GM04504 (cell line): ENCODE measurements at regions not wholly inside any gene's neighbourhood (a gene's known extent, or its start where the extent isn't known, plus 50 kb on each side); places are given as distances from the start of the nearest gene placed in this dataset.
"Not testable (repeated sequence)": the region's sequence is repeated elsewhere in the genome, so short reads cannot be mapped to it uniquely, and the experiment has no call there.

Experiments used
- DNase-seq: peaks from one replicate; pipeline ENCODE4 v3.0.0-alpha.2; 2012; ENCODE audit warnings: low read depth

GRCh38 chr13:87094646-87095045, 576.5 kb upstream of the SLITRK5 start:
- no peak for DNase-seq

GRCh38 chr13:87100431-87100830, 570.7 kb upstream of the SLITRK5 start:
- no peak for DNase-seq

GRCh38 chr13:87107651-87108050, 563.5 kb upstream of the SLITRK5 start:
- no peak for DNase-seq

- DNase-seq: no peak
These were observed 550.7 kb upstream of the SLITRK5 start for GRCh38 chr13:87120476-87120875.

GRCh38 chr13:87122551-87122950, 548.6 kb upstream of the SLITRK5 start:
- no peak for DNase-seq

- peak; percentile 36 for DNase-seq
These were observed 547.0 kb upstream of the SLITRK5 start for GRCh38 chr13:87123987-87124784.

GRCh38 chr13:87124785-87125074, 546.4 kb upstream of the SLITRK5 start:
- DNase-seq: no peak

- DNase-seq: no peak
These were observed 543.1 kb upstream of the SLITRK5 start for GRCh38 chr13:87128036-87128435.

- DNase-seq: no peak
These were observed 542.7 kb upstream of the SLITRK5 start for GRCh38 chr13:87128491-87128890.

GRCh38 chr13:87129602-87130300, 541.4 kb upstream of the SLITRK5 start:
- no peak for DNase-seq

- no peak for DNase-seq
These were observed 540.7 kb upstream of the SLITRK5 start for GRCh38 chr13:87130423-87130822.

GRCh38 chr13:87131611-87132010, 539.6 kb upstream of the SLITRK5 start:
- DNase-seq: no peak

GRCh38 chr13:87138866-87139265, 532.3 kb upstream of the SLITRK5 start:
- DNase-seq: no peak

GRCh38 chr13:87147076-87147475, 524.1 kb upstream of the SLITRK5 start:
- DNase-seq: no peak

- no peak for DNase-seq
These were observed 517.8 kb upstream of the SLITRK5 start for GRCh38 chr13:87153371-87153770.

- DNase-seq: no peak
These were observed 504.8 kb upstream of the SLITRK5 start for GRCh38 chr13:87166348-87166747.

GRCh38 chr13:87168390-87168789, 502.8 kb upstream of the SLITRK5 start:
- DNase-seq: no peak

GRCh38 chr13:87169337-87169736, 501.8 kb upstream of the SLITRK5 start:
- DNase-seq: no peak

- DNase-seq: no peak
These were observed 498.9 kb upstream of the SLITRK5 start for GRCh38 chr13:87172166-87172835.

- DNase-seq: not testable (repeated sequence)
These were observed 486.0 kb upstream of the SLITRK5 start for GRCh38 chr13:87185138-87185537.

- not testable (repeated sequence) for DNase-seq
These were observed 484.5 kb upstream of the SLITRK5 start for GRCh38 chr13:87186647-87187046.

- DNase-seq: not testable (repeated sequence)
These were observed 479.7 kb upstream of the SLITRK5 start for GRCh38 chr13:87191485-87191884.

GRCh38 chr13:87198371-87198770, 472.8 kb upstream of the SLITRK5 start:
- no peak for DNase-seq
